Mammary epithelial cell (primary cell): ENCODE measurements at regions not wholly inside any gene's neighbourhood (a gene's known extent, or its start where the extent isn't known, plus 50 kb on each side); places are given as distances from the start of the nearest gene placed in this dataset.

Experiments
- CTCF ChIP-seq, 2 donors: IDR thresholded peaks in 1 of 2; conservative IDR thresholded peaks in 1 of 2; 2 replicates each; pipeline ENCODE4 v1.5.1; 2011 to 2012; ENCODE audit warnings: inconsistent platforms in 2 of 2, low read length in 2 of 2, mild to moderate bottlenecking in 2 of 2, control low read depth in 1 of 2, low read depth in 1 of 2; ENCODE audit not compliant: insufficient read depth in 1 of 2; ENCODE audit errors: extremely low read depth in 1 of 2
- EZH2 ChIP-seq: IDR thresholded peaks from 2 replicates; pipeline ENCODE4 v1.6.1; 2012; ENCODE audit warnings: low read length, inconsistent platforms, borderline replicate concordance

GRCh38 chr7:118877187-118877586 is 652.7 kb downstream of the ANKRD7 start:
- TF ChIP-seq CTCF (conservative IDR thresholded peaks at IDR 0.05 in 1 of 2, IDR thresholded peaks at IDR 0.05 in 1 of 2; ENCODE audit: extremely low read depth in 1 of 2, insufficient read depth in 1 of 2, low read depth in 1 of 2, low read length in 2 of 2) (no peak), EZH2 (no peak)
